ENCODE measurements at regions not wholly inside any gene's neighbourhood (a gene's known extent, or its start where the extent isn't known, plus 50 kb on each side); places are given as distances from the start of the nearest gene placed in this dataset.

DNA sequence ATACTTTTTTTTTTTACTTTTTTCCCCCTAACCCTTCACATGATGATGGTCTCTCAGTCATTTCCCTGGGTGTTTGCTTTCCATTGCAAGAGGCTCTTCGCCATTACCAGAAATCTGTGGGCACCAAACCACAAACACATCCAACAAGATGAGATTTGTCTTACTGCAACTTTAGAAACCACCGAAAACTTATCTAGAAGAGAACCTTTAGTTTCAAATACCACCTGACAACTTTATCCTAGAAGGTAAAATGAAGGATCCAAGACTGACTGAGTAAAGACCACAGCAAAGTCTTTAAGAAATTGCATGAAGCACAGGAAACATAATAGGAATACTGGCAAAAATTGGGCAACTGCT lies 363.3 kb upstream of the MBL2 start:
- DNase-seq: no peak

DNA sequence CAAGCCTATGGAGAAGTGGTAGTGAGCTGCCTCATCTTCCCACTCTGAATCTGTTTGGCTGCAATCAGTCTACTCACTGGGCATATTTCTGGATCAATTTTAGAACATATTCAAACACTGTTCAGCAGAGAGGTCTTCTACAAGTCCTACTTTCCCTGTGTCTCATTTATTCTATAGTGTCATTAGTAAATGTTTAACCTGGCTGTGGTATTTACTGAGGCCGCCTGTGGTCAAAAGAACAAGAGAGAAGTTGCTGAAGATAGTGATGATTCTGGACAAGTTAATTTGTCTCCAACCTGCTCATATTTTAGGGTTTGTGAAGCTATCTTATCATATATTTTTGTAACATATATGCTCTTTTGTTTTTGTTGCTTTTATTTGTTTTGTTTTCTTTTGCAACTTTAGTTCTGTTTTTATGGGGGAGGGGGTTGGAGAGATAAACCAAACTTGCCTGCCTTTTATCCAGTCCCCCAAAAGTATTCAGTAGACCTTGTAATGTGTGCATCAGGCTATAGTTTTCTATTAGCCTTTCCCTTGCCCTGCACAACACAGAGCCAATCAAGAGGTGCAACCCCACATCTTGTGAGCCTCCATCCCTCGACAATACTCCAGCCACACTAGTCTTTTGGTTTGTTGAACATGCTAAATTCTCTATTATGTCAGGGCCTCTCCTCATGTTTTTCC lies 362.8 kb upstream of the MBL2 start:
- no peak for DNase-seq

DNA sequence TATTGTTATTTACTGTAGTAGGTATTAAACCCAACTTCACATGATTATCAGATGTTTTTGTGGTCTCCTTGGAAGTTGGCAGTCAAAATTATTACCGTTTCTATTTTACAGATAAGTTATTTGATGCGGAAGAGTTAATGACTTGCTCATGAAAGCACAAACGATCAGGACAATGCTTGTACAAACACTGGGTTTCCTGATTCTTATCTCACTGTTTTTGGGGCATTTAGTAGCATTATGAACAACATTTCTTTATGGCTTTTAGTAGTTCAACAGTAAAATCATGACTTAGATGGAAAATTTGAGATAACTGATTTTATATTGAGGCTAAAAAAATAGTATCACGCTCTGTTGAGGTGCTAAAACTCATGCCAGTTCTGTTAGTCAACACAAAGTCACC lies 361.5 kb upstream of the MBL2 start:
- DNase-seq: no peak

DNA sequence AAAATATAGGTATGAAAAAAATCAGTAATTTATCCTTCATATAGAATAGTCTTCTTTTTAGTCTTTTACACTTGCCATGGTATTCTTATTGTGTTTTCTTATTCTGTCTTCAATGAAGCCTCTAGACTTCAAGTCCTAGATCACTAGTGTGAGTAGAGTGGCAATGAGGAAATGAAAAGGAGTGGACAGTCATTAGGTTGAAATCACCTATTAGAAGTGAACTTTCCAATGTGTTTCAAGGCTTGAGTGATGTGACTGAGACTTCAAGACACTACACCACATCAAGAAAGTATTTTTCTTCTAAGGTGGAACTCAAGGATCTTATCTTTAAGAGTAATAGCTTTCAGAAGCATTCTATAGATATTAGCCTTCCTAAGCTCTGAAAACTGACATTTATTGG lies 357.8 kb upstream of the MBL2 start:
- DNase-seq: no peak

DNA sequence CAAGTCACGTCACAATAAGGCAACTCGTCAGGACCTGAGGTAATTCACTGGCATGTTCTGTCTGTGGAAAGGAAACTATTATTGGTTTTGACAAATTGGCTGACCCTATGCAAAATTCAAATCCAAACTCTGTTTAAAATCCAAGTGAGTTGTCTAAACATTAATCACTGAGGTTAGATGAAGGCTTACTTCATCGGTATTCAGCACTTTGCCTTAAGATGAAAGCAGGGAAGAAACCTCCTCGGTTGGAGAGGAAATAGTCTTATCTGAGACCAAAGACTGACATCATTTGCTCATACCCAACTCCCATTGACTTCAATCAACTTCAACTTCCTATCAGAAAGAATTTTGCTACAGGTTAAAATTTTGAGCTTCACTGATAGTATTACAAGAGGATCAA lies 355.1 kb upstream of the MBL2 start:
- no peak for DNase-seq

DNA sequence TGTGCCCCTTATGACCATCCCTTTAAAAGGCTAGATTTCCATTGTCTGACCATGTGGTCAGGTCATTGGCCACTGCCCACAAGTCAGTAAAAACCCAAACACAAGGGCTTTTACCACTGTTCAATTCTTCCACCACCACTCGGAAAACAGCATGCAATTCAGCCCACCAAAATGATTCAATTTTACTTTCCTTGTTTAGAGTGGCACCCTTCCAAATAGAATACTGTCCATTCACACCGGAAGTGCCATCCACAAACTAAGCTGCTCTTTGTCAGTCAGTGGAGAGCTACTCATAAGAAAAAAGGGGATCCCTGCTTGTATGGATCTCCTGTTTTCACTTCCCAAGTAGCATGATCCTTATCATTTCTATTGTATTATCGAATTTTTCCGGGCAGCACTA lies 350.7 kb upstream of the MBL2 start:
- DNase-seq: no peak

DNA sequence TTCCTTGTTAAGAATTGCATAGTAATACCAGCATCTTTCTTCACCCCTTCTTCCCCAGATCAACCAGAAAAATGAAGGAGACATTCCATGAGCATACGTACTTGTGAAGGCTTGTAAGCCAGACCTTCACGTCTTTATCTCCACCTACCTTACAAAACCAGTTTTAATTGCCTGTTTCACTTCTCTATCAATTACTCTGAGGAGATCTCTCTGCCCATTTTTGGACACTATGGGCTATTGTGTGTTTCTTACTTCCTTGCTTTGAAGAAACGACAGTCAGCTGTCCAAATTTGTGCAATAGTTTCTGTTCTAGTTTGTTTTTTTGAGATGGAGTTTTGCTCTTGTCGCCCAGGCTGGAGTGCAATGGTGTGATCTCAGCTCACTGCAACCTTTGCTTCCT lies 349.7 kb upstream of the MBL2 start:
- no peak for DNase-seq

DNA sequence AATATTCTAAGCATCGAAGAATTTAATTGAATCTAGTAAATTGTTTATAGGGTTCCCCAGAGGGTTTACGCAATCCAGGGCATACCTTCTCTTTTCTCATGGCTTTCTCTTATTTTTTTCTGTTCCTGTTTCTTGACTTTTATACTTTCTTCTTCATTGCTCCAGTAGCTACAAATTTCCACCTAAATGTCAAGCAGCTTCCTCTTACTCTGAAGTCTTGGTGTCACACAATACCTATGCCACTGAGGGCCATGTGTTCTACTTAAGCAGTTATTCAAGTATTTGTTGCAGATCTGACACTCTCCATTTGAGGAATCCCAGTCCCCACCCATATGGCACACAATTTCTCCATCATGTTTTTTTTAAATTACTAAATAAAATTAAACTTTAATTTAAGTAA lies 343.1 kb upstream of the MBL2 start:
- DNase-seq: no peak

DNA sequence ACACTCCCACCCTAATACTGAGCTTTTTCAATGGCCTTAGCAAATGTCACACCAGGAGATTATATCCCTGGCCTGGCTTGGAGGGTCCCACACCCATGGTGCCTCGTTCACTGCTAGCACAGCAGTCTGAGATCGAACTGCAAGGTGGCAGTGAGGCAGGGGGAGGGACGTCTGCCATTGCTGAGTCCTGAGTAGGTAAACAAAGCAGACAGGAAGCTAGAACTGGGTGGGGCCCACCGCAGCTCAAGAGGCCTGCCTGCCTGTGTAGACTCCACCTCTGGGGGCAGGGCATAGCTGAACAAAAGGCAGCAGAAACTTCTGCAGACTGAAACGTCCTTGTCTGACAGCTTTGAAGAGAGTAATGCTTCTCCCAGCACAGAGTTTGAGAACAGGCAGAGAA lies 338.9 kb upstream of the MBL2 start:
- DNase-seq: peak in 1 of 6 experiments; percentile 2

DNA sequence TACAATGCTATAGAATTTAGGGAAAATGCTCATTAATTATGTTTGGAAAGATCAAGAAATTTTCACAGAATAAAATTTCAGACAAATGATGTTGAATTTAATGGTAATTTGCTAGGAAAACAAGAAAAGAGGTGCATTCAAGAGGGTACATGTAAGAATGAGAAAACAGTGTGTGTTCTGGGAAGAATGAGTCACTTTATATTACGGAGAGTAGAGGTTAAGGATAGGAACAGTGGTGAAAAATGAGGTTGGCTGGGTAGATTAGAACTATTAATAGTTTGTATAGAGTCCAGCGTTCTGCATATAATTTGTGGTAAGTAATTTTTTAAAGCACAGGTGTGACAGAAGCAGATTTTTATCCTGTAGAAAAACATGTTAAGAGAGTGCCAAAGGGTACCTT lies 336.7 kb upstream of the MBL2 start:
- DNase-seq: no peak

DNA sequence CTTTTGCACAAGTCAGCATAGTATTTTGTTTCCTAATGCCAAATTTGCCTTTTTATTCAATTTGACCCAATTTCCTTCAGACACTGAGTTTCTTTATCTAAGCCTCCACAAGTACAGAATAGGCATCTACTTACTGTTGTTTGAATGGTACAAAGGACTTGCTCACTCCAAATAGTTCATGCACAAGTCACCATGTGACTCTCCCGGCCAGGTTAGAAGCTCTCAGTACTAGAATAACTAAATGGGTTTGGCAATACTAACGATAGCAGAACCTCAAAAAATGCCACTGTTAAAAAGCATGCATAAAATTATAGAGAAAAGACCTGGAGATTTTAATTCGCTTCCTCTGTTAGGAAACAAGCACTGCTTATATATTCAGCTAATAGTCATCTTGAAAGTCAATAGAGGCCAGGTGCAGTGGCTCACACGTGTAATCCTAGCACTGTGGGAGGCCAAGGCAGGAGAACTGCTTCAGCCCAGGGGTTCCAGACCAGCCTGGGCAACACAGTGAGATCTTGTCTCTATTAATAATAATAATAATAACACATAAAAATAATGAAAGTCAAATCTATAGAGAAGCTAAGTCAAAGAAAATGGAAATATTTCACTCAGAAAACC lies 335.8 kb upstream of the MBL2 start:
- no peak for DNase-seq

DNA sequence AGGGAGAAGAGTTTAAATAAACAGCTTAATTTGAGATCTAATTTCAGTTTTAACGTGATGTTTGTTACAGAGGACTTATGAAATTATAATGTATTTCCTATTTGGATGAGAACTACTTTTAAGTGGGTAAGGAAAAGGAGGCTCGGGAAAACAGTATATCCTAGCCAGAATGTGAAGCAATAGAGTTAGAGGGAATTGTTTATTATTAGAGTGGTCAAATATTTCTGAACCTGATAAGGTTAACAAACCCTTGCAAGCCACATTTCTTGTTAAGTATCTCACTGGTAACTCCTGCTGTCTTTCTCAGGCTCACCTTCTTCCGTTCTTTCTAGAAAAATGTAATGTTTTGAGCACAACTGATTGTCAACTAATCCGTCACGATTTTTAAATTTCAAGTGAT lies 335.1 kb upstream of the MBL2 start:
- DNase-seq: no peak

DNA sequence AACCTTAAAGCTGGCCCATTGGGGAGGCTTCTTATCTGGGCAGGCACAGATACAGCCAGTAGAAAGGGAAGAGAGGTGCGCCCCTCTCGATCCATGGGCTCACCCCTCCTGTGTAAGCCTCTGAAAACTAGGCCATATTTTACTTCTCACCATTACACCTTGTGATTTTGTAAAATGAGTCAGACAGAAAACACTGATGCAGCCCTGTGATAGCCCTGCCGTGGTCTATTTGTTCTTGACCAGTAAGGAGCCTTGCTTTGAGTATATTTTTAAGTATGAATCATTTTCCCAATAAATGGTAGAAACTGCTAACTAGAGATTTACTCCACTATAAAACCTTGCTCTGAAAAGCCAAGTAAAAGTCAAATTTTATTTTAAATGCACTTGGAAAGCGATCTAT lies 329.8 kb upstream of the MBL2 start:
- no peak for DNase-seq

DNA sequence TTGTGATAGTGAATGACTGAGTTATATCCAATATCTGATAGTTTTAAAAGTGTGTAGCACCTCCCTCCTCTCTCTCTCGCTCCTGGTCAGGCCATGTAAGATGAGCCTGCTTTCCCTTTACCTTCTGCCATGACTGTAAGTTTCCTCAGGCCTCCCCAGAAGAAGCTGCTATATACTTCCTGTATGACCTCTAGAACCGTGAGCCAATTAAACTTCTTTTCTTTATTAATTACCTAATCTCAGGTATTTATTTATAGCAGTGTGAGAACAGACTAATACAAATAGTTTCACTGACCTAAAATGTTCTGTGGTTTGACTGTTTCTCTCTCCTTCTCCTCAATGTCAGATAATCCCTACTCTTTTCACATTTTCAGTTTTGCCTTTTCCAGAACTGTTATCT lies 321.3 kb upstream of the MBL2 start:
- no peak for DNase-seq

DNA sequence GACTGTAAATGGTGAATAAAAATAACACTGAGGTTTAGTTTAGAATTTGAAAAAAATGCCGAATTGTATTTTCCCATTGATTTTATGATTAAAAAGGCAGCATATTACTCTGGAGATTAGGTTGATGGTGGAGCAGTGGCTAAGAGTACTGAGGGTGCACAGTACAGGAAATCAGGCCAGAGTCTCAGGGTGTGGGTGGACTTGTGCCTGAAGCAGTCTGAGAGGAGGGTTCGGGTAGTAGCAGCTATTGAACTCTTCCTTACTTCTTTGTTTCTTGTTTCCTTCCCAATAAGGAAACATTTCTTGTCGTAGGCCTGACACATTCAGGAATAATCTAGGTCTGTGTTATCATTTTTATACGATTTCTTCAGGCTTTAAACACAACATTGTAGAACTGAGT lies 319.0 kb upstream of the MBL2 start:
- no peak for DNase-seq

DNA sequence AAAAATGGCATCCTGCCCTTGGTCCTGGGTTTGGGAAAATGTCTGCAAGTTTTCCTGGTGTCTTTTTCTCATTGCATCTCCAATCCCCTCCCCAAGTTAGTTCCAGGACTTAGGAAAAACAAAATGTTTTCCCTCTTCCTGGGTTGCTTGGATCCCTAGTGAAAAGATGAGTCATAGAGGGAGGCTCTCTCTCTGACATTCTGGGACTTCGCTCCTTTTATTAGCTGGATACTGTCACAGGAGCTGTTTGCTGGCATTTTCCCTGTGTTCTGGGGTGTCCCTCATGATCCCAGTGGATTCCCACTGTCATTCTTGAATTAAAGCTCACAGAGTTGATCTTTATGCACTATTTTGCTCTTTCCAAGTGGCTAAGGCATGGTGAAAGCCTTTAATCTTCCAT lies 316.4 kb upstream of the MBL2 start:
- DNase-seq: no peak

DNA sequence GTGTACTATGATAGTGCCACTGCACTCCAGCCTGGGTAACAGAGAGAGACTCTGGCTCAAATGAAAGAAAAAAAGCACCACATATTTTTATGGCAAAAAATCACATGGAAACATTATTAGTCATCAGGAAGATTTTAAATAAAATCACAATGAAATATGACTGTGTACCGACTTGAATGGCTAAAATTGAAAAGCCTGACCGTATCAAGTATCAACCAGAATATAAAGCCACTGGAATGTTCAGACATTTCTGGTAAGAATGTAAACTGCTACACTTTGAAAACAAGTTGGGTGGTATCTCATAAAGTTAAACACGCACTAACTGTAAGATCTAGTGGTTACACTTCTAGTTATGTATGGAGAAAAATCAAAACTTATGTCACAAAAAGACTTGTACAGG lies 306.7 kb upstream of the MBL2 start:
- DNase-seq: no peak

DNA sequence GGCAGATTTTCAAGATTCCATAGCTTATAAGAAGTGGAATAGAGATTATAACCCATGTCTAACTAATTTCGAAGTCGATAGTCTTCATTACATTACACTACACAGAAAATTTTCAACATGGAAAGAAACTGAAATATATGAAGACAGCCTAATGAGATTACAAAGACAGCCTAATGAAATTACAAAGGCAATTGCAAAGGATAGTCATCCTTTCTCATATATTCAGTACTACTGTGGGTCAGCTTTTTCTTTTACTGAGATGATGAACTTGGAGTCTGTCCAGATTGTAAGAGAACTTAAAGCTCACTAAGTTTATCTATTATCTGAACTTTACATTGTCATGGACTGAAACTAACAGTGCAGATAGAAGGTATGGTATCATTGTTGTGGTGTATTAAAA lies 304.4 kb upstream of the MBL2 start:
- no peak for DNase-seq

DNA sequence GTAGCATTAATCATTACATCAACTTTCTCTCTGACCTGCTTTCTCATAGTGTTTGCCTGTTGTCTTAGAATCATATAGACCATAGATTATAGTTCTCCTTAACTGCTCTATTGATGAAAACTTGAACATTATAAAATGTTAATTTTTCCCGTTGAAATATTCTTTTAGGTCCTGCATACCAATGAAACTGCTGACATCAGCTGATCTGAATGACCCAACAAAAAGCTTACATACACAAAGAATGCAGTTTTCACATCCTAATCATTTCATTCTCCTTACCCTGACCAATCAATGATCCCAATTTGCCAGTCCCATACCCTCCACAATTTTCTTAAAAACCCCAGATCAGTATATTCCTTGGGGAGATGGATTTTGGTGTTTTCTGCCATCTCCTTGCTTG lies 302.9 kb upstream of the MBL2 start:
- no peak for DNase-seq

DNA sequence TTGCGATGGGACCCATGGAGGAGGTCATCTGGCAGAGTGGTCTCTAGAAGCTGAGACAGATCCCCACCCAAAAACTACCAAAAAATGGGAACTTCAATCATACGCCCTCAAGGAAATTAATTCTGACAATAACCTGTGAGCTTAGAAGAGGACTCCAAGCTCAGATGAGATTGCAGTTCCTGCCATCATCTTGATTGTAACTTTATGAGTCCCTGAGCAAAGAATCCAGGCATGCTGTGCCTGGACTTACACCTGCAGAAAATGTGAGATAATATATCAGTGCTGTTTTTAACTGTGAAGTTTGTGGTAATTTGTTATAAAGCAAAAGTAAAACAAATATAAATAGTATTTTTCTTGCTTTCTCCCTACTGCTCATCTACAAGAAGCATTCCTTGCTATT lies 299.6 kb upstream of the MBL2 start:
- DNase-seq: no peak

DNA sequence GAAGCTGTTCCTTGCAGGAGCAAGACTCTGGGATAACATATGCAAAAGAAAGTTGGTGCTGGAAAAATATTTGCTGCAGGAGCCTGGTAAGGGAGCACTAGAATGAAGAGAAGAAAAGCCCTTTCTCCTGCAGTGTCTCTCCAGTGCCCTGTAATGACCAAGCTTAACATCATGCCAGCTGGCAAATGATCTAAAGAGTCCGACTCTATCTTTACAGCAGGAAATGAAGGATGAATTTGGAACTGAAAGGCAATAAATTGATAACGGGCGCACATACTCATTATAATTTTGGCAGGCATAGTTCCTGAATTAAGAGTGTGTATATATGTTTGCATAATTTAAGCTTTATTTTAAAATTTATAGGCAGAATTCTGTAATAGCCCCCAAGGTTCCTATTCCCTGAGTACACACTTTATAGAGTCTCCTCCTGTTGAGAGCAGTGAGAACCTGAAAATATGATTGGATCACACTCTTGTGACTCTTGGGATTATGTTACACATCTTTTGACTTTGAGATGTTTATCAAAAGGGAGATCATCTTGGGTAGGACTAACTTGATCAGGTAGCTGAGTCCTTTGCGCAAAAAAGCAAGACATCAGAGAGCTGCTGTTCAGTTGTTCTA lies 299.0 kb upstream of the MBL2 start:
- no peak for DNase-seq

DNA sequence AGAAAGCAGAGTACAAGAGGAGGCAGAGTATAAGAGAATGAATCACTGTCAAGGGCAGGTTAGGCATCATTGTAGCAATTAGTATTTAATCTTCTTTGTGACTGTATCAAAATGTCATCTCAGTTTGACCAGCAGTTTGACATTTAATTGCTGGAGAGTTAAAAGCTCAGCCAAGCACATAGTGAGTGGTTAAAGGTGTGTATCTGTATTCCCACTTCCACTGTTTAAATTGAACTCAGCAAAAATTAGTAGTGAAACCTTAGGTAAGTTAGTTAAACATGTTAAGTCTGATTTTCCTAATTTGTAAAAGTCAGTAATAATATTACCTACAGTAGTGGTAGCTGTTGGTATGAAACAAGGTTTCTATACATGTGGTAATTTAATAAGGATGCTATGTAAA lies 296.4 kb upstream of the MBL2 start:
- no peak for DNase-seq

DNA sequence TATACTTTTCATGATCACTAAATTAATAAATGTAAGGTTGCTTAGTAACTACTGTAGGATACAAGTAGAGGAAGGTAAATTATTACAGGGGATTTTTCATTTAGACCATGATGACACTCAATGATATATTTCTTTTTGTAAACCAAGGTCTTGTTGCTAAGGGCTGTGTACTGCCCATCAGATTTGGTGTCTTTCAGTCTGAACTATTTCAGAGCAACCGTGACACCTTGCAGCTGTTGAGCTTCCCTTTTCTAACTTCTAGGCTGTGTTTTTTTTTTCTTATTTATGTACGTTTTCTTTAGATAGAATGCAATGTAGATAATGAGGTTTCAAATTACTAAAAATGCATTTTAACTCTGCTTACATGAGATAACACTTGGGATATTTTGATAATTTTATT lies 292.0 kb upstream of the MBL2 start:
- no peak for DNase-seq

DNA sequence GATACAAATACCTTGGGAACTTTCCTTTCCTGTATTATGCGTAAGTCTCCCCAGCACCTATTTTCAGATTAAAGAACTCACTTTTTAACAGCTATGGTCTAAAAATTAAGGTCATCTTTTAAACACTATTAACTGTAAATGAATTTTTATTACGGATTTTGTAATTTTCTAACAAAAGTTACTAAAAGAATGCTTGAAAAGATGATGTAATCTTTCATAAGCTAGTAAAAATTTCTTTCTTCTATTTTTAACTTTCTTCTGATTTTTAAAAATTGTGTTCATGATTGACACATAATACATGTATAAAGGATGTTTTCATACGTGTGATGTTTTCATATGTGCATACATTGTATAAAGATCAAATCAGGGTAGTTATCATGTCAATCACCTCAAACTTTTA lies 291.2 kb upstream of the MBL2 start:
- DNase-seq: no peak

DNA sequence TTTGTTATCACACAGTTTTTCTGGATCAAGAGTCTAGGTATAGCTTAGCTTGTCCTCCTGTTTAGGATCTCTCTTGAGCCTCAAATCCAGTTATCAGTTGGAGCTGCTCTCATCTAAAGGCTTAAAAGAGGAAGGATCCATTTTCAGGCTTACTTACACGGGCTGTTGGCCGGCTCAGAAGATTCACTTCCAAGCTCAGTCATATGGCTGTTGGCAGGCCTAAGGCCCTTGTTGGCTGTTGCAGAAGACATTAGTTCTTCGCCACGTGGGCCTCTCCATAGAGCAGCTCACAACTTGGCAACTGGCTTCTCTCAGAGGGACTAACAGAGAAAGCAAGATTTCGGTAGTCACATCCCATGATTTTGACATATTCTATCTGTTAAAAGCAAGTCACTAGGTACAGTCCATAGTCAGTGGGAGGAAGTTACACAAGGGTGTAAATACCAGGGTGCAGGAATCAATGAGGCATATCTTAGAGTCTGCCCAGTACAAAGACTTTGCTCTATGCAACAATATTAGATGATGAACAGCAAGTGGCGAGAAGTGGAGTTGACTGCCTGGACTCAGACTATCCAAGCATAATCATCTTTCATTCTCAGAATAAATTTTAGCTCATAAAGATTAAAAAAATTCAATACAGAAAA lies 280.1 kb upstream of the MBL2 start:
- DNase-seq: no peak

Data from stimulated activated naive CD4-positive, alpha-beta T cell (primary cell).